CD14-positive monocyte (primary cell): ENCODE measurements at regions not wholly inside any gene's neighbourhood (a gene's known extent, or its start where the extent isn't known, plus 50 kb on each side); places are given as distances from the start of the nearest gene placed in this dataset.

ENCODE experiments used
- DNase-seq, 3 donors: peaks; one replicate each; pipeline ENCODE4 v3.0.0-alpha.2; 2011 to 2022
- H2AFZ ChIP-seq: 2 replicates; pipeline ENCODE4 v1.6.0; 2012; ENCODE audit warnings: mild to moderate bottlenecking, low read depth, low read length, inconsistent platforms; ENCODE audit not compliant: insufficient read depth, poor library complexity, severe bottlenecking
- H3K27ac ChIP-seq, 2 donors: 1 replicate in 1 of 2; 2 replicates in 1 of 2; pipeline ENCODE4 v1.5.1; 2012 to 2013; ENCODE audit warnings: low read length in 2 of 2, control low read depth in 1 of 2, inconsistent platforms in 1 of 2, low read depth in 1 of 2, mild to moderate bottlenecking in 1 of 2
- H3K27me3 ChIP-seq, 2 donors: one replicate each; pipeline versions ENCODE4 v1.6.0 to v1.6.1; 2011 to 2013; ENCODE audit warnings: low read length in 2 of 2; ENCODE audit not compliant: control insufficient read depth in 2 of 2, insufficient read depth in 2 of 2
- H3K36me3 ChIP-seq, 2 donors: replicated peaks in 1 of 2; 1 replicate in 1 of 2; 2 replicates in 1 of 2; pipeline versions ENCODE4 v1.5.1 to v1.6.1; 2012 to 2013; ENCODE audit warnings: low read length in 2 of 2, control low read depth in 1 of 2, inconsistent platforms in 1 of 2, mild to moderate bottlenecking in 1 of 2; ENCODE audit not compliant: insufficient read depth in 2 of 2, control insufficient read depth in 1 of 2
- H3K4me1 ChIP-seq, 2 donors: 1 replicate in 1 of 2; 2 replicates in 1 of 2; pipeline versions ENCODE4 v1.5.1 to v1.6.1; 2012 to 2013; ENCODE audit warnings: low read length in 2 of 2, control low read depth in 1 of 2, inconsistent platforms in 1 of 2, mild to moderate bottlenecking in 1 of 2, moderate library complexity in 1 of 2; ENCODE audit not compliant: insufficient read depth in 2 of 2, control insufficient read depth in 1 of 2
- H3K4me2 ChIP-seq: replicated peaks from 2 replicates; pipeline ENCODE3; 2012; ENCODE audit warnings: low read length, moderate library complexity, mild to moderate bottlenecking; ENCODE audit not compliant: poor library complexity, severe bottlenecking; ENCODE audit errors: extremely low read depth
- H3K4me3 ChIP-seq, 3 experiments: fragments of 200-600 bp in 1 of 3; sonication (generic) in 1 of 3; replicated peaks in 1 of 3; 1 replicate in 2 of 3; 2 replicates in 1 of 3; pipeline ENCODE4 v1.5.1; 2011 to 2013; ENCODE audit warnings: low read length in 3 of 3, mild to moderate bottlenecking in 3 of 3, control low read depth in 2 of 3, low read depth in 2 of 3, inconsistent platforms in 1 of 3, moderate library complexity in 1 of 3
- H3K79me2 ChIP-seq: 2 replicates; pipeline ENCODE4 v1.6.0; 2012; ENCODE audit warnings: mild to moderate bottlenecking, control low read depth, inconsistent platforms, low read length, moderate library complexity; ENCODE audit not compliant: insufficient read depth
- H3K9ac ChIP-seq: 2 replicates; pipeline ENCODE4 v1.6.0; 2017; ENCODE audit warnings: low read length, mild to moderate bottlenecking; ENCODE audit not compliant: insufficient read depth, poor library complexity, severe bottlenecking
- H3K9me3 ChIP-seq, 2 donors: replicated peaks in 1 of 2; 1 replicate in 1 of 2; 2 replicates in 1 of 2; pipeline versions ENCODE4 v1.5.1 to v1.6.1; 2012 to 2013; ENCODE audit warnings: low read length in 2 of 2, control low read depth in 1 of 2; ENCODE audit not compliant: control insufficient read depth in 1 of 2, insufficient read depth in 1 of 2
- H4K20me1 ChIP-seq: 2 replicates; pipeline ENCODE4 v1.6.0; 2012; ENCODE audit warnings: mild to moderate bottlenecking, low read length, control low read depth, moderate library complexity; ENCODE audit not compliant: insufficient read depth
- H3K27ac Mint-ChIP-seq, 7 donors: one replicate each; pipeline ENCODE4 v1.8.0; 2020; ENCODE audit warnings: mild to moderate bottlenecking in 7 of 7, mixed read lengths in 7 of 7, moderate library complexity in 6 of 7, inconsistent platforms in 2 of 7
- H3K27me3 Mint-ChIP-seq, 3 donors: one replicate each; pipeline ENCODE4 v1.8.0; 2021 to 2022; ENCODE audit warnings: low read depth in 3 of 3, mild to moderate bottlenecking in 3 of 3, mixed read lengths in 3 of 3, moderate library complexity in 3 of 3, inconsistent platforms in 1 of 3
- H3K36me3 Mint-ChIP-seq, 2 donors: one replicate each; pipeline ENCODE4 v1.8.0; 2020; ENCODE audit warnings: mixed read lengths in 2 of 2, inconsistent platforms in 1 of 2, mild to moderate bottlenecking in 1 of 2
- H3K4me1 Mint-ChIP-seq: one replicate; pipeline ENCODE4 v1.8.0; 2020; ENCODE audit warnings: mild to moderate bottlenecking, mixed read lengths
- H3K4me3 Mint-ChIP-seq, 2 donors: one replicate each; pipeline ENCODE4 v1.8.0; 2020; ENCODE audit warnings: mild to moderate bottlenecking in 2 of 2, mixed read lengths in 2 of 2, moderate library complexity in 1 of 2
- H3K9me3 Mint-ChIP-seq, 7 donors: one replicate each; pipeline ENCODE4 v1.8.0; 2020 to 2022; ENCODE audit warnings: mixed read lengths in 7 of 7, mild to moderate bottlenecking in 6 of 7, moderate library complexity in 6 of 7, inconsistent platforms in 2 of 7
- CTCF ChIP-seq: fragments of 200-600 bp; IDR thresholded peaks from one replicate; pipeline ENCODE4 v1.8.0; 2022; ENCODE audit warnings: antibody characterized with exemption, mild to moderate bottlenecking
- WGBS: methylation state at CpG from one replicate; pipeline ENCODE4 v1.1.5; 2013; ENCODE audit warnings: missing lambda C conversion rate; ENCODE audit not compliant: insufficient coverage; 5-methylcytosine and 5-hydroxymethylcytosine counted together
- intact Hi-C, 2 donors: fragments of 100-400 bp; cut with micrococcal nuclease; formaldehyde crosslinking; loops; one replicate each; pipeline versions ENCODE4 v1.15.0 to v1.15.1; 2023

- H3K27me3 Mint-ChIP-seq, result peaks cover 0 to 2% (median 0%) of the 10 kb centered on the region in 3 donors
- no peak for DNase-seq
- WGBS, result no CpG with 5 or more reads among the region's 1 CpG
- H3K9me3 Mint-ChIP-seq, result peaks cover 5 to 9% (median 7%) of the 10 kb centered on the region in 7 donors
- Histone ChIP-seq H3K4me1 (no peaks in the 10 kb centered on the region), H3K9me3 (peaks cover 8 to 9% of the 10 kb centered on the region in 2 donors), H3K9ac (no peak overlapping the region), H3K36me3 (no peaks in the 10 kb centered on the region), H4K20me1 (no peaks in the 10 kb centered on the region), H2AFZ (no peak overlapping the region), H3K79me2 (no peaks in the 10 kb centered on the region), H3K4me3 (no peak overlapping the region), H3K27ac (no peak overlapping the region), H3K4me2 (no peak overlapping the region), H3K27me3 (no peaks in the 10 kb centered on the region)
- no peaks in the 10 kb centered on the region for H3K36me3 Mint-ChIP-seq
- no peak overlapping the region for H3K4me3 Mint-ChIP-seq
- H3K4me1 Mint-ChIP-seq, result no peaks in the 10 kb centered on the region
- intact Hi-C loops, result no loop called here
- no peak for TF ChIP-seq CTCF
- no peak overlapping the region for H3K27ac Mint-ChIP-seq
Measured at GRCh38 chr3:87756616-87757015, 302.2 kb downstream of the CGGBP1 start.

DNA sequence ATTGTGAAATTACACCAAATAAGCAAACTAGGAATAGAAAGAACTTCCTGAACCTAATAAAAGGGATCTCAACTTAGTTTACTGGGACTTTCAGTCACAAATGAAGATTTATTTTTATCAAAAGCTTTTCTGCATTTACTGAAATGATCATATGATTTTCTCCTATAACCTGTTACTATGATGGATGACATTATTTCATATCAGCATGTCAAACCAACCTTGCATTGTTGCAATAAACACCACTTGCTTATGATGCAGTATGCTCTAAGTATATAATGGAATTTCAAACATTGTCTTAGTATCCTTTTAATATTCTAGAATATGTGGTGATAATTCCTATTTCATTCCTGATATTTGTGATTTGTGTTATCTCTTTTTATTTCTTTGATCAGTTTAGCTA is 303.0 kb downstream of the CGGBP1 start:
- H3K4me3 ChIP-seq, result no peak overlapping the region
- H3K36me3 ChIP-seq, result no peaks in the 10 kb centered on the region
- Mint-ChIP-seq H3K4me3 (no peak overlapping the region), H3K9me3 (peaks cover under 1 to 6% (median 3%) of the 10 kb centered on the region in 7 donors), H3K4me1 (no peaks in the 10 kb centered on the region), H3K27ac (no peak overlapping the region), H3K27me3 (peaks cover 0 to 1% (median 0%) of the 10 kb centered on the region in 3 donors), H3K36me3 (no peaks in the 10 kb centered on the region)
- intact Hi-C loops, result no loop called here
- H3K27ac ChIP-seq, result no peak overlapping the region
- no peaks in the 10 kb centered on the region for H3K27me3 ChIP-seq
- H3K9me3 ChIP-seq, result peaks cover 3 to 6% of the 10 kb centered on the region in 2 donors
- H4K20me1 ChIP-seq, result no peaks in the 10 kb centered on the region
- no peak for DNase-seq
- H2AFZ ChIP-seq, result no peak overlapping the region
- no peak overlapping the region for H3K9ac ChIP-seq
- no peak for TF ChIP-seq CTCF
- no peak overlapping the region for H3K4me2 ChIP-seq
- no peaks in the 10 kb centered on the region for H3K79me2 ChIP-seq
- no peaks in the 10 kb centered on the region for H3K4me1 ChIP-seq
